Stimulated activated CD4-positive, alpha-beta T cell treated with anti-CD3 and anti-CD28 coated beads, Interleukin-4, amount 100 ng/mL, for 4 hours (primary cell): ENCODE measurements at regions not wholly inside any gene's neighbourhood (a gene's known extent, or its start where the extent isn't known, plus 50 kb on each side); places are given as distances from the start of the nearest gene placed in this dataset.

Experiments used
- DNase-seq, 2 experiments: peaks; one replicate each; pipeline ENCODE4 v3.0.0-alpha.2; 2020

GRCh38 chr9:106575823-106576222 lies 287.1 kb upstream of the ZNF462 start:
- DNase-seq = no peak

- DNase-seq = no peak
These were observed 286.7 kb upstream of the ZNF462 start for GRCh38 chr9:106576232-106576760.

- no peak for DNase-seq
These were observed 285.8 kb upstream of the ZNF462 start for GRCh38 chr9:106577121-106577520.

- DNase-seq = no peak
These were observed 282.4 kb upstream of the ZNF462 start for GRCh38 chr9:106580546-106580945.

GRCh38 chr9:106581973-106582372 lies 281.0 kb upstream of the ZNF462 start:
- DNase-seq = no peak

GRCh38 chr9:106583751-106584150 lies 279.2 kb upstream of the ZNF462 start:
- DNase-seq = no peak

- DNase-seq = no peak
These were observed 275.9 kb upstream of the ZNF462 start for GRCh38 chr9:106587042-106587441.

- DNase-seq = no peak
These were observed 274.3 kb upstream of the ZNF462 start for GRCh38 chr9:106588626-106589025.

GRCh38 chr9:106590759-106591505 lies 272.0 kb upstream of the ZNF462 start:
- no peak for DNase-seq

GRCh38 chr9:106593201-106593600 lies 269.8 kb upstream of the ZNF462 start:
- no peak for DNase-seq

- DNase-seq = no peak
These were observed 266.0 kb upstream of the ZNF462 start for GRCh38 chr9:106596984-106597383.

- no peak for DNase-seq
These were observed 261.9 kb upstream of the ZNF462 start for GRCh38 chr9:106600955-106601560.

GRCh38 chr9:106602344-106602743 lies 260.6 kb upstream of the ZNF462 start:
- DNase-seq = no peak

- DNase-seq = no peak
These were observed 249.7 kb upstream of the ZNF462 start for GRCh38 chr9:106613250-106613737.

GRCh38 chr9:106615118-106615889 lies 247.7 kb upstream of the ZNF462 start:
- no peak for DNase-seq

GRCh38 chr9:106616026-106616425 lies 246.9 kb upstream of the ZNF462 start:
- no peak for DNase-seq

- DNase-seq = no peak
These were observed 246.1 kb upstream of the ZNF462 start for GRCh38 chr9:106616851-106617345.

GRCh38 chr9:106619211-106619610 lies 243.8 kb upstream of the ZNF462 start:
- DNase-seq = no peak

- no peak for DNase-seq
These were observed 242.9 kb upstream of the ZNF462 start for GRCh38 chr9:106620081-106620480.

- no peak for DNase-seq
These were observed 242.1 kb upstream of the ZNF462 start for GRCh38 chr9:106620866-106621265.

- no peak for DNase-seq
These were observed 241.4 kb upstream of the ZNF462 start for GRCh38 chr9:106621313-106622163.

- no peak for DNase-seq
These were observed 240.8 kb upstream of the ZNF462 start for GRCh38 chr9:106622164-106622487.
